ENCODE measurements at regions not wholly inside any gene's neighbourhood (a gene's known extent, or its start where the extent isn't known, plus 50 kb on each side); places are given as distances from the start of the nearest gene placed in this dataset.
"Not testable (repeated sequence)": the region's sequence is repeated elsewhere in the genome, so short reads cannot be mapped to it uniquely, and the experiment has no call there.

DNA sequence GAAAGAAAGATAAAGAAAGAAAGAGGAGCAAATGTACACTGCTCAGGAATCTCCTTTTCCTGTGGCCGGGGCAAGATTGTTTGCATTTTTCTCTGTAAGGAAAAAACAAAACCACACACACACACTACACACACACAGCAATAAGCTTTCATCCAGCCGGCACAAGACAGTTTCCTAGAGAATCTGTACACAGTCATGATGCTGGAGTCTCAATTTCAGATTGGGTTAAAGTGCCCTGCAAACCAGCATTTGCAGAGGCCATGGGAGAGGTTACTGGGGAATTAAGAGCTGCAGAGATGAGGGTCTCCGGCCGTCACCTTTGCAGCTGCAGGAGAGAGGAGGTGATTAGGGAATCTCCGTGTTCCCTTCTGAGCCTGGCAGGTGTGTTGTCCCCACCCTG lies 1607.5 kb downstream of the RPIA start:
- not testable (repeated sequence) for DNase-seq

DNA sequence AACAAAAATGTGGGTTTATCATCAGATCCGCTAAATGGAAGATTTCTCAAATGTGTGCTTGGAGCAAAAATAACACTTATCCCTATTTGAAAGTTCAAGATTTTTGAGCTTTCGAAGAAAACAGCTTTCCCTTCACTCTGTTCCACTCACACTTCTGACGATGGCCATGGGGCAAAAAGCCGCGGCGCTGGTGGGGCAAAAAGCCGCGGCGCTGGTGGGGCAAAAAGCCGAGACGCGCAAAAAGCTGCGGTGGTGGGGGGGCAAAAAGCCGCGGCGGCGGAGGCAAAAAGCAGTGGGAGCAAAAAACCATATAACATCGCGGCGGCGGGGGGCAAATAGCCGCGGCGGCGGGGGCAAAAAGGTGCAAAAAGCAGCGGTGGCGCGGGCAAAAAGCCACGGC lies 1631.5 kb downstream of the RPIA start:
- DNase-seq = not testable (repeated sequence)

DNA sequence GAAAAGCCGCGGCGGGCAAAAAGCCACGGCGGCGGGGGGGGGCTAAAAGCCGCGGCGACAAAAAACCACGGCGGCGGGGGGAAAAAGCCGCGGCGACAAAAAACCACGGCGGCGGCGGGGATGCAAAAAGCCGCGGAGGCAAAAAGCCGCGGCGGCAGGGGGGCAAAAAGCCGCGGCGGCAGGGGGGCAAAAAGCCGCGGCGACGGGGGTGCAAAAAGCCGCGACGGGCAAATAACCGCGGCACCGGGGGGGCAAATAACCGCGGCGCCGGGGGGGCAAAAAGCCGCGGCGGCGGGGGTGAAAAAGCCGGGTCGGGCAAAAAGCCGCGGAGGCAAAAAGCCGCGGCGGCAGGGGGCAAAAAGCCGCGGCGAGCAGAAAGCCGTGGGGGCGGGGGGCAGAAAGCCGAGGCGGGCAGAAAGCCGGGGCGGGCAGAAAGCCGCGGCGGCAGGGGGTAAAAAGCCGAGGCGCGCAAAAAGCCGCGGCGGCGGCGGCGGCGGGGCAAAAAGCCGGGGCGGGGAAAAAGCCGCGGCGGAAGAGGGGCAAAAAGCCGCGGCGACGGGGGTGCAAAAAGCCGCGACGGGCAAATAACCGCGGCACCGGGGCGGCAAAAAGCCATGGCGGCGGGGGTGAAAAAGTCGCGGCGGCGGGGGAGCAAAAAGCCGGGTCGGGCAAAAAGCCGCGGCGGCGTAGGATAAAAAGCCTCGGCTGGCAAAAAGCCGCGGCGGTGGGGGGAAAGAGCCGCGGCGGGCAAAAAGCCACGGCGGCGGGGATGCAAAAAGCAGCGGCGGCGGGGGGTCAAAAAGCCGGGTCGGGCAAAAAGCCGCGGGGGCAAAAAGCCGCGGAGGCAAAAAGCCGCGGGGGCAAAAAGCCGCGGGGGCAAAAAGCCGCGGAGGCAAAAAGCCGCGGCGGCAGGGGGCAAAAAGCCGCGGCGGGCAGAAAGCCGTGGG lies 1632.4 kb downstream of the RPIA start:
- DNase-seq = not testable (repeated sequence)

DNA sequence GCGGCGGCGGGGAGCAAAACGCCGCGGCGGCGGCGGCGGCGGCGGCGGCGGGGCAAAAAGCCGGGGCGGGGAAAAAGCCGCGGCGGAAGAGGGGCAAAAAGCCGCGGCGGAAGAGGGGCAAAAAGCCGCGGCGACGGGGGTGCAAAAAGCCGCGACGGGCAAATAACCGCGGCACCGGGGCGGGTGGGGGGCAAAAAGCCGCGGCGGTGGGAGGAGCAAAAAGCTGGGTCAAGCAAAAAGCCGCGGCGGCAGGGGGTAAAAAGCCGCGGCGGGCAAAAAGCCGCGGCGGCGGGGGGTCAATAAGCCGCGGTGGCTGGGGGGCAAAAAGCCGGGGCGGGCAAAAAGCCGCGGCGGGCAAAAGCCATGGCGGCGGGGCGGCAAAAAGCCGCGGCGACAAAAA lies 1633.2 kb downstream of the RPIA start:
- not testable (repeated sequence) for DNase-seq

DNA sequence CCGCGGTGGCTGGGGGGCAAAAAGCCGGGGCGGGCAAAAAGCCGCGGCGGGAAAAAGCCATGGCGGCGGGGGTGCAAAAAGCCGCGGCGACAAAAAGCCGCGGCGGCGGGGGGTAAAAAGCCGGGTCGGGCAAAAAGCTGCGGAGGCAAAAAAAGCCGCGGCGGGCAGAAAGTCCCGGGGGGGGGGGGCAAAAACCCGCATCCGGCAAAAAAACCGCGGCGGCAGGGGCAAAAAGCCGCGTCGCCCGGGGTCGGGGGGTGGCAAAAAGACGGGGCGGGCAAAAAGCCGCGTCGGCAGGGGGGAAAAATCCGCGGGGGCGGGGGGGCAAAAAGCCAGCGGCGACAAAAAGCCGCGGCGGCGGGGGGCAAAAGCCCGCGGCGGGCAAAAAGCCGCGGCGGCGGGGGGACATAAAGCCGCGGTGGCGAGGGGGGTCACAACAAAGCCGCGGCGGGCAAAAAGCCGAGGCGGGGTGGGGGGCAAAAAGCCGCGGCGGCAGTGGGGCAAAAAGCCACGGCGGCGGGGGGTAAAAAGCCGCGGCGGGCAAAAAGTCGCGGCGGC lies 1634.4 kb downstream of the RPIA start:
- DNase-seq = not testable (repeated sequence)

DNA sequence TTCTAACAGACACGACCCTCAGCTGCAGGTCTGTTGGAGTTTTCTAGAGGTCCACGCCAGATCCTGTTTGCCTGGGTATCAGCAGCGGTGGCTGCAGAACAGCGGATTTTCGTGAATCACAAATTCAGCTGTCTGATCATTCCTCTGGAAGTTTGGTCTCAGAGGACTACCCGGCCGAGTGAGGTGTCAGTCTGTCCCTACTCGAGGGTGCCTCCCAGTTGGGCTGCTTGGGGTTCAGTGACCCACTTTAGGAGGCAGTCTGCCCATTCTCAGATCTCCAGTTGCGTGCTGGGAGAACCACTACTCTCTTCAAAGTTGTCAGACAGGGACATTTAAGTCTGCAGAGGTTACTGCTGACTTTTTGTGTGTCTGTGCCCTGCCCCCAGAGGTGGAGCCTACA lies 1664.1 kb downstream of the RPIA start:
- DNase-seq = not testable (repeated sequence)

DNA sequence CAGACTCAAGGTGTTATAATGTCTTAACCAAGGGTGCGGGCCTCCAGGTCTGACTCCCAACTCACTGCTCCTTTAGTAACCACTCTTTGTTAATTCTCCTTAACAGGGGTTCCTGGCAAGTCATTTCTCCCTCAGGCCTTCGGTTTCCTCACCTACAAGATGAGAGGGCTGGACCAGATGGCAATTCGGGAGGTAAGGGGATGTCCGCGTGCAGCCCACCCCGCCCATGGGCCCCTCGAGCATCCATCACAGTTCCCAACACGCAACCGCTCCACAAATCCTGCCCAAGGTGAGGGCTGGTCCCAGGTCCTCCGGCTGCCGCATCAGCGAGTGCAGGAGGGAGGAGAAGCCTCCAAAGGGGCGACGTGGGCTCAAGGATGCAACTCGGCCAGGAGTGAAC lies 1667.9 kb downstream of the RPIA start:
- DNase-seq = not testable (repeated sequence)

DNA sequence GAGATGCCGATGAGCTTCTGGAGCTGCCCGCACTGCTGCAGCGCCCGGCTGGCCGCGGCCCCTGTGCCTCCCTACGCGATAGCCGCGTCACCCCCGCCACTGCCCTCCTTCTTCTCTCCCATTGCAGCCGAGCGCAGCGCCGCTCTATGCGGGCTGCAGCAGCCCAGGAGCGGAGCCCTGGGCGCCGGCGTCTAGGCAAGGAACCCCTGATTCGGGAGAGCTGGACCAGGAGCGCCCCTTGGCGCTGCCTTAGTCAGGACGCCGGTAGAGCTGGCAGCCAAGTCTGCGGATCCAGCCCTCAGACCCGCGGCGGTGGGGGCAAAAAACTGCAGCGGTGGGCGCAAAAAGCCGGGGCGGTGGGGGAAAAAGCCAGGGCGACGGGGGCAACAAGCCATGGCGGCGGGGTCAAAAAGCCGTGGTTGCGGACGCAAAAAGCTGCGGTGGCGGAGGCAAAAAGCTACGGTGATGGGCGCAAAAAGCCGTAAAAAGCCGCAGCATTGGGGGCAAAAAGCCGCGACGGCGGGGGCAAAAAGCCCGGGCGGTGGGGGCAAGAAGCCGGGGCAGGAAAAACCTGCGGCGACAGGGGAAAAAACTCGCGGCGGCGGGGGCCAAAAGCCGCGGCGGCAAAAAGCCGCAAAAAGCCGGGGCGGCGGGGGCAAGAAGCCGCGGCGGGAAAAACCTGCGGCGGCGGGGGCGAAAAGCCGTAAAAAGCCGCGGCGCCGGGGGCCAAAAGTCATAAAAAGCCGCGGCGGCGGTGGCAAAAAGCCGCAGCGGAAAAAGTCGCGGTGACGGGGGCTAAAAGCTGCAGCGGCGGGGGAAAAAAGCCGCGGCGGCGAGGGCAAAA lies 1668.6 kb downstream of the RPIA start:
- not testable (repeated sequence) for DNase-seq

DNA sequence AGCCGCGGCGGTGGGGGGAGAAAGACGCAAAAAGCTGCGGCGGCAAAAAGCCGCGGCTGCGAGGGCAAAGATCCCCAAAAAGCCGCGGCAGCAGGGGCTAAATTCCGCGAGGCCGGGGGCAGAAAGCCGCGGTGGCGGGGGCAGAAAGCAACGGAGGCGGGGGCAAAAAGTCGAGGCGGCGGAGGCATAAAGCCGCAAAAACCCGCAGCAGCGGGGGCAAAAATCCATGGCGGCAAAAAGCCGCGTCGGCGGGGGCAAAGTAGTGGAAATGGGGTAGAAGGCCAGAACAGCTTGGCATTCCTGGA lies 1669.2 kb downstream of the RPIA start:
- not testable (repeated sequence) for DNase-seq

All from stimulated activated CD4-positive, alpha-beta T cell treated with anti-CD3 and anti-CD28 coated beads, Interleukin-1b, Interleukin-23, amount 100 ng/mL, for 48 hours (primary cell).